GM18858 (cell line): ENCODE measurements at regions not wholly inside any gene's neighbourhood (a gene's known extent, or its start where the extent isn't known, plus 50 kb on each side); places are given as distances from the start of the nearest gene placed in this dataset.

Source experiments
- ATAC-seq: cut with Tn5 transposase; IDR thresholded peaks from one replicate; pipeline ENCODE4 v1.9.1; 2021; ENCODE audit not compliant: unreplicated experiment

DNA sequence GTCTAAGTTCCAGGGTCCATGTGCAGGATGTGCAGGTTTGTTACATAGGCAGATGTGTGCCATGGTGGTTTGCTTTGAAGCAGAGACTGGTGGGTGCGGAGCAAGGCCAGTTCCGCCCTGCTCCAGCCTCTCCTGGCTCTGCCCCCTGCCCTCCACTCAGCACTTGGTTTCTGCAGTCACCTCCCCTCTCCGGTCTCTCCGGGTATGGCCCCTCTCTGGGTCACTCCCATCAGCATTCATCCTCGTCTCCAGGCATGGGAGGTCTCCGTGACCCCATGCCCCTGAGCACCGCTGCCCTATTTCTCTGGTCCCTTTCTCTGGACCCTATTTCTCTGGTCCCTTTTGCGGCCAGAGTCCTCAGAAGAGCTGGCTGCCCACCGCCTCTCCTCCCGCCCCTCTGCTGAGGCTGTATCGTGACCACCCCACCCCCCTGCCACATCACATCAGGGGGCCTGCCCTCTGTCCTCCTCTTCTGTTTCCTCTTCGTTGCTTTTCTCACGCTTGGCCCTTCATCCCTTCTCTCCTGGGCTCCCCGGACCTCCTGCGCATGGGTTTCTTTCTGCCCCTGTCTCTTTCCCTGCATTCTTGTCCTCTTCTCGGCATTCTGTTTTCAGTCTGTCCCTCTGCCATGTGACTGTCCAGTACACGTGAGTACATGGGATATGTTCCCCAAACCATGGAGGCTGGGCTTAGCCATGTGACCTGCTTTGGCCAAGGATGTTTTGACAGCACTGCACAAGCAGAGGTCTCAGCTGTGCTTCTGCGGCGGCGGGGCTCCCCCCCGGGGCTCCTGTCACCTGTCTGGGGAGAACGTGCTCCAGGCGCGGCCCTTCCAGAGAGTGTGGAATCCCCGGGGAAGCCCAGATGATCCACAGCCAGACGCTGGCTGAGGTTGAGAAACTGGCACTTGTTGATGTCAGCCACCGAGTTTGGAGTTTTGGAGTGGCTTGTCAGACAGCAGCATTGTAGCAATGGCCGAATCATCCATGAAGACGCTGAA, 54.4 kb upstream of the C1orf174 start:
- no peak for ATAC-seq

DNA sequence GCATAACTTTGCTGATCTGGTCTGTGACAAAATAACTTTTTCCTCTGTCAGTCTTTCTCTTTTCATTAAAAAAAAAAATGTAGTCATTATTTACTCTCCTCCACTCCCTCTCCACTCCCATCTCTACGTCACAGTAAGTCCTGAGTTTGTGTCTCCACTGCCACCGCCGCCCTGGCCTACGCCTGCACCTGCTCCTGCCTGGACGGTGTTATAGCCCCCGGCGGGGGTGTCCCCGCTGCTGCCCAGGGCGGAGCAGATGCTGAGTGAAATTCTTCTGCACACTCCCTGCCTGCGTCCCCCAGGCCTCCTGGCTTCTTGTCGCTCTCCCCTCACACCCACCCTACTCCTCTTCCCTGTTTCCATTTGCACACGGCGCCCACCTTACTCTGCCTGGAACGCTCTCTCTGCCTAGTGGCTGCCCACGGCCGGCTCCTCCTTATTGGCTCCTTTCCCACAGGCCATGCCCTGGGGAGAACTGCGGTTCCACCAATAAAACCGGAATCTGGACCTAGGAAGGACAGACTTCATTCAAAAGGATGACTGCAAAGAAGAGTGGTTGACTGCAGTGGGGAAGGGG, 55.2 kb upstream of the C1orf174 start:
- no peak for ATAC-seq

DNA sequence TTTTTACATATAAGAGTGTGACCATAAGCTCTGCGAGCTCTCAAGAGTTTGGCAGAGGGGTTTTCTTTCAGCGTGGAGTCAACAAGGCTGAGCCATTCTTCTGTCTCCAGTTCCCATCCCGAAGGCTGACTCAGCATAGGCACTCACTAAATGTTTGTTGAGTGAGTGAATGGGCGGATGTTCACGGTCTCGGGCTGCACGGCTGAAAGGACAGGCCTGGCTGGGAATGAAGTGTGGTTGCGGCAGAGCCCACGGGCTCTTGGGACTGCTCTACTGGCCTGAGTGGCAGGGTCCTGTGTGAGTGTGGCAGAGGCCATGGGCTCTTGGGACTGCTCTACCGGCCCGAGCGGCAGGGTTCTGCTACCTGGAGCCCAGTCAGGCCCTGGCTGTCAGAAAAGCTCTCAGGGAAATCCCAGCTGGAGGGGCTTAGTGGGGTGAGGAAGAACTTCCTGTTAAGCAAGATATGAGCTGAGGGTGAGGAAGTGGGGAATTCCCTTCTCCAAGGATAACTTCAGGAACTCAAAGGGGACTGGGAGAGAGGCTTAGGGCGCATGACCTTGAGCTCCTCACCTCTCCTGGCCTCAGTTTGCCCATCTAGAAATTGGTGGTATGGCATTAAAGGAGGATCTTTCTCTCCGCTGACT, 56.6 kb upstream of the C1orf174 start:
- no peak for ATAC-seq

DNA sequence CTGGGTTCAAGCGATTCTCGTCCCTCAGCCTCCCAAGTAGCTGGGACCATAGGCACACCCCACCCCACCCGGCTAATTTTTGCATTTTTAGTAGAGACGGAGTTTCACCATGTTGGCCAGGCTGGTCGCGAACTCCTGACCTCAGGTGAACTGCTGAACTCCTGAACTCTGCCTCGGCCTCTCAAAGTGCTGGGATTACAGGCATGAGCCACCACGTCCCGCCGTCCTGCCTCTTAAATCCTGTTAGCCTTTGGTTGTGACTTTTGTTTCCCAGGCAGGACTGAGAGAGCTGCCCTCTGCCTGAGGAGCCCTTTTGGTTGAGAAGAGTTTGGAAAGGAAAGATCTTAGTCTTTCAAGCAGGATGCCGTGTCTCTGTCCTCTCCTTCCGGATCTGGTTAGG, 59.3 kb upstream of the C1orf174 start:
- no peak for ATAC-seq

DNA sequence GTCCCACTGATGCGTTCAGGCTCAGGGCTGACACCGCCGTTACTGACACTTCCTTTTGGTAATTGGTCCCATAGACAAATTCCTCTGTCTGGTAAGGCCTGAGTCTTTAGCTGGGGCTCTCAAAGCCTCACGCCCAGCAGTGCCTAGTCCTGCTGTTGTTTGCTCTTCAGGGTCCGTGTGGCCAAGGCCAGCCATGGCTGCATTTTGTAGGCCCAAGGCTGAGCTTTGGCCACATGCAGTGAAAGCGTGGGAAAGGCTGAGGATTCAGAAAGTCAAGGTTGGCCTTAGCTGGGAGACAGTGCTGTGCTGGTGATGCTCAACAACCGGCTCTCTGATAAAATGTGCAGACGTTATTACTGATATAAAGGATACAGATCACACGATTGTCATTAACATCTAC, 63.5 kb upstream of the C1orf174 start:
- ATAC-seq: no peak

DNA sequence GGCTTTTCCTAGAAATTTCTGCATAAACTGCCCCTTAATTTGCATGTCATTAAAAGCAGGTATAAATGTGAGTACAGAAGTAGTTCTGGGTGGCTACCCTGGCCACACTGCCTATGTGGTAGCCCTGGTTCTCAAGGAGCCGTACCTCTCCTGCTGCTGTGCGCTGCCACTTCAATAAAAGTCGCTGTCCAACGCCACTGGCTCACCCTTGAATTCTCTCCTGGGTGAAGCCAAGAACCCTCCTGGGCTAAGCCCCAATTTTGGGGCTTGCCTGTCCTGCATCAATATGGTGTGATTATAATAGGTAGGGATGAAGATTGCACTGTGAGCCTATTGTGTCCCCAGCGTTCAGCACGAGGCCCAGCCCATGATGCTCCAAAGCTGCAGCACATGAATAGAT, 65.6 kb upstream of the C1orf174 start:
- ATAC-seq: no peak

DNA sequence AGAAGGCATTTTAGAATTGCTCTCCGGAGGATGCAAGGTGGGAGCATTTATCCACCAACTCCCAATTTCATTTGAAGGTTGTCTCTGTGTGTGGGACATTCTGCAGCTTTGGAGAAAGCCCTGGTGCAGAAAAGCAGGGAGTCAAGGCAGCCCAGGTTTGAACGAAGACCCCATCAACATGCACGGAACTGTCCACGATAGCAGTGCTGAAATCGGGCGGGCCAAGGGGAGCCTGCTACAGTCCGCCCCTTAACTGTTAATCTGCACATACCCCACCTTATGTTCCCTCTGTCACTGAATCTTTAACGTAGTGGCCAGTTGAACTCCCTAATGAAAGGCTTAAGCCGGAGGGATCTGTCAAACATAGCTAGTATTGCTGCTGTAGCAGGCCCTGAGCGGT, 68.8 kb upstream of the C1orf174 start:
- no peak for ATAC-seq

DNA sequence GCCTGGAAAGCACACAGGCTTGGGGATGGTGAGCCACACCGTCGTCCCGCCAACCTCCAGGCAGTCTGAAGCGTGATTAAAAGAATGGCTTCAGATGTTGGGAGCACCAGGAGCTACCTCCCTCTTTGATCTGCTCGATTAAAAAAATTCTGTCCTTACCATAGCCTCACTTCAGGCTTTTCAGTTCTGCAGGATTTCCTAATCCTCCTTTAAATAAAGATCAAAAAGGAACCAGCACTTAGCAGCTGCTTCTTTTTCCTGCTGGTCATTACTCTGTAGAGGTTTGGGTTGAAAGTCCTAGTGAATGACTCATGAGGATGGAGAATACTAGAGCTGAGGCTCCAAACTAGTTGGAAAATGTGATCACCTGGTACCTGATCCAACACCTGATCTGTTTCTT, 71.9 kb upstream of the C1orf174 start:
- ATAC-seq: no peak

DNA sequence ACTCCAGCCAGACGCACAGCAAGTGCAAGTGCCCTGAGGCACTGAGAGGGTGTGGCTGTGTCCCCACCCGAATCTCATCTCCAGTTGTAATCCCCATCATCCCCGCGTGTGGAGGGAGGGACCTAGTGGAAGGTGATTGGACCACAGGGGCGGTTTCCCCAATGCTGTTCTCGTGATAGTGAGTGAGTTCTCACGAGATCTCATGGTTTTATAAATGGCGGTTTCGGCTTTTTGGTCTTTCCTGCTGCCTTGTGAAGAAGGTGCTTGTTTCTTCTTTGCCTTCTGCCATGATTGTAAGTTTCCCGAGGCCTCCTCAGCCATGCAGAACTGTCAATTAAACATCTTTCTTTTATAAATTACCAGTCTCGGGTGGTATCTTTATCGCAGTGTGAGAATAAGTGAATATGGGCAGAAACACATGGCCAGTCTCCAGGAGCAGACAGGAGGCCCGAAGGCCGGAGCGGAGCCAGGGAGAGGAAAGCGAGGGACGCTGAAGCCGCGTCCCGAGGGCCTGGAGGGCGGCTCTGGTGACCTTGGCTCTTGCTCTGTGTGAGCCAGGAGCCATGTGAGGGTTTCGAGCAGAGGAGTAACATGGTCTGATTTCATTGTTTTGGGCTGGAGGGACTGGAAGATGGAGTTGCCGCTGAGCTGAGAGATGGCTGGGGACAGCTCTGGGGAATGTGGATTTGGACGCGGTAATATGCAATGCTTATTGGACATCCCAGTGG, 76.0 kb upstream of the C1orf174 start:
- no peak for ATAC-seq

DNA sequence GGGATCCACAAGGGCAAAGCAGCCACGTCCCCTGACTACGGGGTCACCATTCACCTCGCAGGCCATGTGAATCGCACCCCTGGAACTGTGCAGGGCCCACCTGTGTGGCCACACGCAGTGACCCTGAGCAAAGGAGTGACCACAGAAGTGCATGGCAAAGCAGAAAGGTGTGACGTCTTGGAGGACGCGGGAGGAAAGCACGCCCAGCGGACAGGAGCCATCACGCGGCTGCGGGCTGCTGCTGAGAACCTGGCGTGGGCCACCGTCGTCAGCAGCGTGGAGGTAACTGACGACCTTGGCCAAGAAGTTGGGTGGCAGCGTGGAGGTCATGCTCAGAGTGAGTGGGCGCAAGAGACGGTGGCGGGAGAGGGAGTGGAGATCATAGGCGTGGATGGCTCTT, 76.7 kb upstream of the C1orf174 start:
- no peak for ATAC-seq

DNA sequence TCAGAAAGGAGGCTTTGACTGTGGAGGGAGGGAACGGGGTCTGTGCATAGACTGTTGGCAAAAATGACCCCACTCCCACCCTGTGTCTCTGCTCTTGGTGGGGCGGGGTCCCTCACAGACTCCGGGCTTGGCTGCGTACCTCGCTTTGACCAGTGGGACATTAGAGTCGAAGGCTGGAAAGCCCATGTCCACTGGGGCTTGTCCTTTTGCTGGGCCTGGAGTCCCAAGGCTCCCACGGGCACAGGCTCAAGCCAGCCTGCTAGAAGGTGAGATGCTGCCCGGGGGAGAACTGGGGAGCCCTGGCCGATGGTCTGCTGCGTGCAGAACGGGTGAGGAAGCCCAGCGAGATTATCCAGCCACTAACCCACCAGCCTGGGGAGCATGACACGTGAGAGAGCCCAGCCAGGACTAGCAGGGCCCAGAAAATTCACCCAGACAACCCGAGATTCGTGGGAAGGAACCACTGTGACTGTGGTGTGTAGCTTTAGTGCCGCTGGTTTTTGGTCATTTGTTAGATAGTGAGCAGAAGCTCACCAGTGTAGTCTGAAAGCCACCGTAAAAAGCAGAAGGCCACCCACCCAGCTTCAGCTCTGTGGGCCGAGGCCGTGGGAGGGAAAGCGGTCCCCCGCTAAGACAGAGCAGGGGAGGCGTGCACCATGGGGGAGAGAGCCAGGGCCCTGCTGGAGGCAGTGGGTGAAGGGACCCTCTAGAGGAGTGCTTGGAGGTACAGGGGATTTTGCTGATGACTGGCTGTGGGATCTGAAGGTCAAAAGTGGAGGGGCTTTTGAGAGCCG, 78.3 kb upstream of the C1orf174 start:
- no peak for ATAC-seq

DNA sequence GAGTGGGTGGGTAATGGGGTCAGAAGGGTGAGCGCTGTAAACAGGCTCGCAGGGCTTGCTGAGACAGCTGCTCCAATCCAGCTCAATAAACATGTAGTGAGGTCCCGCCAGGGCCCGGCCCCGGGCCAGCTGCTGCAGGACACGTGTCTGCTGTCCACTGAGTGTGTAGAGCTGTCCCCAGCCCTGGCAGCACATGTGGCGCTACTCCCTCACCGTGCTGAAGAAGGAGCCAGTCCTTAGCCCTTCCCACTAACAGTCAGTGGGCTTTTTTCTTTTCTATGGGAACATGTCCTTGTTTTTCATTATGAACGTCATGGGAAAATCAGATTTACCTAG, 78.9 kb upstream of the C1orf174 start:
- no peak for ATAC-seq

DNA sequence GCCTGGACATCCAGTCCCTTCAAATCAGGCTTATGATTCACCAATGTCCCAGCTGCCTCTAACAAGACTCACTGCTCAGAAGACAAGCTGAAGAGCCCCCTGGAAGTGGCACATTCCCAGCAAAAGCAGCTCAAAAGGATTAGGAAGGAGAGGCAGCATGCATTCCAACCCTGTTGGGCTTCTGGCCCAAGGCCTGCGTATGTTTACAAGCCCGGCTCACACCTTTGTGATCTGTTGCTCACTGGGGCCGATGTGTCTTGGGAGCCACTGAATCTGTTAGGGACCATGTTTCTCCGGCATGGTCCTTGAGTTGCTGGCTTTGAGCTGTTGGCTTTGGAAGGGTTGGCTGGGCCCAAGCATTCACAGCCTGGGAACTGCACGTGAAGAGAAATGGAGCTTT, 81.2 kb upstream of the C1orf174 start:
- no peak for ATAC-seq

DNA sequence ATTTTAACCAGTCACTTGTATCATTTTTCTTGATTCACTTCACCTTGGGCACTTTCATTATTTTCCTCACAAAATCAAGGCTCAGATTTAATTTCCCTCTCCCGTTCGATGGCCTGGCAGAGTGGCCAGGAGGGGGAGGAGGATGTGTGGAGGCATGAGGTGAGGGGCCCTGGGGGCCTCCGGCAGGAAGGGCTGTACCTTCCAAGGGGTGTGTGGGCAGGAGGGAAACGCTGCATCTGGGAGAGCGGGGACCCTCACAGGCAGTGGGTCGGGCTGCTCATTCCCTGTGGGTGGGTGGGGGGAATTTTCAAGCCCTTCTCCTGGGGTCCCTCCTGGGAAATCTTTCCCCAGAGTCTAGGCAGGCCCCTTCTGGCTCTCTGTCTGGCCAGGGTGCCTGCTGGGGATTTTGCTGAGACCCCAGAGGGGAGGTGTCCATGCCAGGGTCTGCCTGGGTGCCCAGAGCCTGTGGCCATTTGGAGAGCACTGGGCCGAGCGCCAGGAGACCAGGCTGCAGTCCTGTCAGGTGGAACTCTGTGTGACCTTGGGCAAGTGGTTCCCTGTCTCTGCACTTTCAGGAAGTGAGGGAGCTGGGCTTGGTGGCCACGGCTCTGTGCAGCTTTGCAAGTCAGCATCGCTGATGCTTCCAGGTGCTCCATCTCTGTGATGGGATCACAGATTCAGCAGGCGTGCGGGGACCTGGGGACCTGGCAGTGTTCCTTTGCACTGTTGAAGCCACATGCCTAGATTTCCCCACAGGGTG, 81.9 kb upstream of the C1orf174 start:
- ATAC-seq: no peak

DNA sequence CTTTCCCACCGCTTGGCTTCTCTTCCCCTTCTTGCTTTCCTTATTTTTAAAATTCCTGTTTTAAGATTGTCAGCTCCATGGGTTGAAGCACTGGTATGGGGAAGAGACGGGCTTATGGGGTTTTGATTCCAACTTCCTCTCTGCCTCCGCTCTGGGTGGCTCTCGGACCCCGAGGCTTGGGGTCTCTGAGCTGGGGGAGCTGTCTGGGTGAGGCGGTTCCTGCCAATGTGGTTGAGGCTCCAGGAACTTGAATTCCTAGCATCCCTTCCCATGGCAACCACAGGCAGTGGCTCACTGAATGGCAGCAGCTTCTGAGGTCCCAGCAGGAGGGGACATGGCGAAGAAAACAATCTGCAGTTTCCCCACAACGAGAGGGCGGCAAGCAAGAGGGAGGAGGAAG, 83.1 kb upstream of the C1orf174 start:
- no peak for ATAC-seq

DNA sequence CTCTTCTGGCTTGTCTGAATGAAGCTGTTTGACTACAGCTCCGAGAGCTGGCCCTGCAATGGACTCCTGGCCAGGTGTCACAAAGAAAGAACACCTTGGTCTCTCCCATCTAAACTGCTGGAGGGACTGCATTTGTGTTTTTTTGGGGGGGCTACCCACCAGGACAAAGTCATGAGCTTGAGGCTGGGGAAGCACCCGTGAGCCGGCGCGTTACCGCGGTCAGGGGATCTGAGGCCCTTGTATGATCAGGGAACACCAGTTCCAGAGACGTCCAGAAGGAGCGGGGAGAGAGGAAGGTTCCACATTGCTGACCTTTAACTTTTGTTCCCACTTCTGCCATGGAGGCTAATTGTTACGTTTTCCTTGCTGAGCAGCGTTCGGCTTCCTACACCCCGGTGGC, 84.5 kb upstream of the C1orf174 start:
- no peak for ATAC-seq

DNA sequence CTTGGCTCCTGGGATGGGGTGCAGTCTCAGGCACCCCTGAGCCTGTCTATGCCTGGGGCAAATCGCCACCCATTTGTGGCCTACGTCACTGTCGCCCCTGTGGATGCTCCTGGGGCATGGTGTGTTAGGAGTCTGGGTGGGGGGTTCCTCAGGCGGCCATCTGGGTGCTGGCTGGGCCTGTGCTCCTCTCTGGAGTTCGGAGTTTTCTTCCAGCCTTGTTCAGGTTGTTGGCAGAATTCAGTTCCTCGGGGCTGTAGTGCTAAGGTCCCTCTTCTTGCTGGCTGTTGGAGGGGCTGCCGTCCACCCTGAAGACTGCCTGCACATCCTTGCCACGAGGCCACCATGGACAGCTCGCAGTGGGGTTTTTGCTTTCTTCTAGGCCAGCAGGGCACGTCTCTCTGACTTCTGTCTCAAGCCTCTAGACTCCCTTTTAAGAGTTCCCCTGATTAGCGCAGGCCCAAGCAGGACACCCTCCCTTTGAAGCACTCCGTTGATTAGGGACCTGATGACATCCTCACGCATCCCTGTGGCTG, 86.7 kb upstream of the C1orf174 start:
- ATAC-seq: no peak

DNA sequence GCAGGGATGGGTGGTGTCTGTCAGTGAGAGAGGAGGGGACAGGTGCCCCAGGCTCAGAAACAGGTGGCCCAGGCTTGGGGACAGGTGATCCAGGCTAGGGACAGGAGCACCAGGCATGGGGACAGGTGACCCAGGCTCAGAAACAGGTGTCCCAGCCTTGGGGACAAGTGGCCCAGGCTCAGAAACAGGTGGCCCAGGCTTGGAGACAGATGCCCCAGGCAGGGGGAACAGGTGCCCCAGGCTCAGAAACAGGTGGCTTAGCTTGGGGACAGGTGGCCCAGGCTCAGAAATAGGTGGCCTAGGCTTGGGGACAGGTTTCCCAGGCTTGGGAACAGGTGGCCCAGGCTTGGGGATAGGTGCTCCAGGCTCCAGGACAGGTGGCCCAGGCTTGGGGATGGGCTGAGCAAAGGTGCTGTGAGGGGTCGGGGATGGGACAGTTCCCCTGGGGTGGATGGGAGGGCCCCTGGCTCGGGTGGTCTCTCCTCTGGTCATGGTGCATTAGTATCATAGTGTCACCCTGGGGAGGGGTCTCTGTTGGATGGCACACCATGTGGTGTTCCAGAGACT, 87.7 kb upstream of the C1orf174 start:
- ATAC-seq: no peak

DNA sequence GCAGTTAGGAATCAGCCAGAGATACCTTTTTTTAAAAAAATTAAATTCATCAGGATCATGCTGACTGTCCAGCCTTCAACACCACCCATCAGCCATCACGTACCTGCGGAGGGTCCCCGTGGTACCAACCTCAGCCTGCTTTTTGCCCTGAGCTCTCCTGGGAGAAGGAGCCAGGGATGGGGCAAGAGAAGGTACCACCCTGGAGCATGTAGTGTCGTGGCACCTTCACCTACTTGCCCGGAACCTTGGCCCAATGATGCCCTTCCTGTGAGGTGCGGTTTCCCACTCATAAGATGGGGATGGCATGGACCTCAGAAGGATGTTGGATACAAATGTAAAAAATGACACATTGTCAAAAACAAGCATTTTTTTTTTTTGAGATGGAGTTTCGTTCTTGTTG, 88.4 kb upstream of the C1orf174 start:
- ATAC-seq: no peak
